Gastrocnemius medialis (tissue), 4 donors: ENCODE measurements at regions not wholly inside any gene's neighbourhood (a gene's known extent, or its start where the extent isn't known, plus 50 kb on each side); places are given as distances from the start of the nearest gene placed in this dataset.

Source experiments
- CTCF ChIP-seq, 5 experiments: fragments of 450-650 bp in 3 of 5; fragments of 200-600 bp in 2 of 5; sonication (generic) in 2 of 5; IDR thresholded peaks in 4 of 5; conservative IDR thresholded peaks in 1 of 5; 1 replicate in 4 of 5; 2 replicates in 1 of 5; pipeline ENCODE4 v1.5.1; 2016 to 2019; ENCODE audit warnings: antibody characterized with exemption in 5 of 5, mild to moderate bottlenecking in 3 of 5, moderate library complexity in 3 of 5
- POLR2A ChIP-seq, 2 donors: fragments of 450-650 bp; IDR thresholded peaks; one replicate each; pipeline ENCODE4 v1.6.1; 2017; ENCODE audit warnings: antibody characterized with exemption in 2 of 2, mild to moderate bottlenecking in 2 of 2, moderate library complexity in 2 of 2

- no peak for TF ChIP-seq CTCF (IDR thresholded peaks at IDR 0.05 in 4 of 5, conservative IDR thresholded peaks at IDR 0.05 in 1 of 5)
- TF ChIP-seq POLR2A (IDR thresholded peaks at IDR 0.05), result no peak
These were observed 255.7 kb downstream of the RRAGC start for GRCh38 chr1:38603907-38604306.
